Activated CD4-positive, alpha-beta T cell treated with anti-CD3 and anti-CD28 coated beads, Interleukin-2, amount 50 U/mL, for 4 hours (primary cell): ENCODE measurements at regions not wholly inside any gene's neighbourhood (a gene's known extent, or its start where the extent isn't known, plus 50 kb on each side); places are given as distances from the start of the nearest gene placed in this dataset.

Source experiments
- DNase-seq, 2 experiments: peaks; one replicate each; pipeline ENCODE4 v3.0.0-alpha.2; 2020

DNA sequence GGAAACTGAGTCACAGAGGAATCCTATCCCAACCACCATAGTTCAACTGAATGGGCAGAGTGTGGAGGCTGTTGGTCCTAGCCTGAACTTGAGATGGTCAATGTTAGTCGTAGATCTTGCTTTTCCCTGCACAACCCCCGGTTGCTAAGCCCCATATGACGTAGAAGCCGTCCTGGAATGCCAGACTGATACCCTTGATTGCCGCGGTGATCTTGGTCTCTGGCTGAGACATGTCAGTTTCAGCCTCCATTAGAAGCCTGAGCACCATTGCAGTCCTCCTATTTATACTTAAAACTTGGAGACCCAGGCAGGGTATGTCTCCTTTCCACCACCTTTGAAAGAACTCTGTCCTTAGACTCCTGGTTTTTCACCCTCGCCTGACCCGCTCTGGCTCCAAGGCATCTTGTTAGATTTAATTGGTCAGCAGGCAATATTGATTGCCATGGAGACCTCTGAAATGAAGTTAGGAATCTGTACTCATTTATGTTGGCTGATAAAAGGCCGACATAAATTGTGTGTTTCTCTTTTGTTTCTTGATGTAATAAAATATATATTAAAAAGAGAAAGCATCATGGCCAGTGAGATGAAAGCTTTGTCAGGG lies 53.4 kb downstream of the RPLP1 start:
- no peak for DNase-seq

DNA sequence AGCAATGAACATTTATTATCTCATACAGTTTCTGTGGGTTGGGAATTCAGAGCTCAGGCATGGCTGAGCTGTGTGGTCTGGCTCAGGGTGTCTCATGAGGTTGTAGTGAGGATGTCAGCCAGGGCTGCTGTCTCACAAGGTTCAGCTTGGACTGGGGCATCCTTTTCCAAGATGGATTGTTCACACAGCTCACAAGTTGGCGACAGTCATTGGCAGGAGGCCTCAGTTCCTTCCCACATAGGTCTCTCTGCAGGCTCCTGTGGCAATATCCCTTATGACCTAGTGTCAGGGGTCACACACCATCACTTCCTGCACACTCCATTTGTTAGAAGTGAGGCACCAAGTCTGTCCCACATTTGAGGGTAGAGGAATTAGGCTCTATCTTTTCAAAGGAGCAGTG lies 56.0 kb downstream of the RPLP1 start:
- DNase-seq, result no peak

DNA sequence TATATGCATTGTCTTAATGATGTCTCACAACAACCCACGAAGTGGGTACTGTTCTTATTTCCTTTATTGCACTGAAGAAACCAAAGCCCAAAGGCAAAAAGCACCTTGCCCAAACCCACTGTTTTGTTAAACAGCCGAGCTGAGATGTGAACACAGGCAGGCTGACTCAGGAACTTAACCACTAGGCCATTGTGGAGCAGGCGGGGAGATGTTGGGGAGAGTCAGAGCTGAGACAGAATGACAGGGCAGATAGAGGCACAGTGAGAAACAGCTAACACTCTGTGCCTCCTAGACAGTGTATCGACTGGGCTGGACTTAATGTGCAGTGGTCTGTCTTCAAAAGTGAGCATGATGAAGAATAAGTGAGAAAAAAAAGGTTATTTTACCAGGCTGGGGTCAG lies 56.5 kb downstream of the RPLP1 start:
- DNase-seq, result no peak

DNA sequence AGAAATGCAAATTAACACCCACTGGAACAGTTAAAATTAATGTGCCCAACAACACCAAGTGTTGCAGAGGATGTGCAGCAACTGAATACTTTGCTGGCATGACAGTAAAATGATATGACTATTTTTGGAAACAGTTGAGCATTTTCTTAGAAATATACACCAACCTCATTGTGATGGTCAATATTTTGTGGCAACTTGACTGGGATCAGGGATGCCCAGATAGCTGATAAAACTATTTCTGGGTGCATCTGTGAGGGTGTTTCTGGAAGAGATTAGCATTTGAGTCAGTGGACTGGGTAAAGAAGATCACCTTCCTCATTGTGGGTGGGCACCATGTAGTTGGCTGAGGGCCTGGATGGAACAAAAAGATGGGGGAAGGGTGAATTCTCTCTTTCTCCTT lies 57.9 kb downstream of the RPLP1 start:
- no peak for DNase-seq

DNA sequence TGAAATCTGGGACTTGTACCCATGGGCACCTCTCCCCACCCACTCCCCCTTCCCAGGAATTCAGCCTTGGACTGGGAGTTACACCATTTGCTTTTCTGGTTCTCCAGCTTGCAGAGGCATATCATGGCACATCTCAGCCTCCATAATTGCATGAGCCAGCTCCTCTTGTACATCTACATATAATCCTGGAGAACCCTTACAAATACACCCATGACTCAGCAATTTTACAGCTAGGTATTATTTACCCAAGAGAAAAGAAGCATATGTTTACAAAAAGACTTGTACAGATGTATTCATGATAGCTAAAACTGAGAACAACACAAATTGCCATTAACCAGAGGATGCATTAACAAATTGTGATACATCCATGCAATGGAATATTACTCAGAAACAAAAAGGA lies 58.4 kb downstream of the RPLP1 start:
- DNase-seq, result no peak

DNA sequence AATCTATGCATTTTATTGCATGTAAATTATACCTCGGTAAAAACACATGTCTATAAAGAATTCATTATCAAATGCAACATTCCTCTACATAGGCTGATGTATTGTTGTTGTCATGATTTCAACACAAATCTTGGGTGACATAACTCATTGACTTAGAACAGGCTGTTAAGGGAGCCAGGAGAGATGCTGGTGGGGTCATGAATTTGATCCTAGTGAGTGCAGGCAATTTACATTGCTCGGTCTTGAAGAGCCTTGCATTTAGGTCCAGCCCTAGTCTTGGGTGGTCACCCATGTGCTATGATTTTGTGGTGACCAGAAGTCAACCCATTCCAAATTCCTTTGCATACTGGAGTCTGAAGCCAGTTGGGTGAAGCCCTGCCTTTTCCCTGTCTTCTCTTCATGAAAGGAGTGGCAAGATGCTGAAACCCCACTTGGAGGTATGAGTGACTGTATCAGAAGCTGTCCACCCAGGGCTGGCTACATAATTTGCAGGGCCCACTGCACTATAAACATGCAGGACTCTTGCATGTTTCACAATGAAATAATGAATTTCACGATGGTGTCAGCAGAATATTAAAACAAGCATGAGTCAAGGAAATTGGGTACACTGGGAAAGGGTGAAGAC lies 59.2 kb downstream of the RPLP1 start:
- no peak for DNase-seq

DNA sequence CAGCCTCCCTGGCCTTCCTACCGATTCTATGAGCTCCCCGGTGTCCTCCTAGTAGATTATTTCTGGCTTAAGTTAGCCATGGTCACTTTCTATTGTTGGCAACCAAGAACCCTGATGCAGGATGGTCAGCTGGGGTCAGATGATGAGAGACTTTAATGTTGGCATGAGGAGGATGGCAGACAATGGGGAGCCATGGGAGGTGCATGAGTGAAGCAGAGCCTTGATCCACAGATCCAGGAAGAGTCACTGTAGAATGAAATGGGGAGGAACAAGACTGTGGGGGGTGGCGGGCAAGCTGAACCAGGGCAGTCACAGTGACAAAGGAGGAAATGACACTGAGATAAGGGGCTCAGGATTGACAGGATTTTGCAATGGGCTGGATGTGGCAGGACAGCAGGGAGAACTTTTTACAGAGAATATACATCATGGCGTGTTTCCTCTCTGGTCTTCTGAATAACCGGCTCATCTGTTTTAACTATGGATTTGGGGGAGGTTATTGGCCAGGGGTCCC lies 60.9 kb downstream of the RPLP1 start:
- DNase-seq, result no peak

DNA sequence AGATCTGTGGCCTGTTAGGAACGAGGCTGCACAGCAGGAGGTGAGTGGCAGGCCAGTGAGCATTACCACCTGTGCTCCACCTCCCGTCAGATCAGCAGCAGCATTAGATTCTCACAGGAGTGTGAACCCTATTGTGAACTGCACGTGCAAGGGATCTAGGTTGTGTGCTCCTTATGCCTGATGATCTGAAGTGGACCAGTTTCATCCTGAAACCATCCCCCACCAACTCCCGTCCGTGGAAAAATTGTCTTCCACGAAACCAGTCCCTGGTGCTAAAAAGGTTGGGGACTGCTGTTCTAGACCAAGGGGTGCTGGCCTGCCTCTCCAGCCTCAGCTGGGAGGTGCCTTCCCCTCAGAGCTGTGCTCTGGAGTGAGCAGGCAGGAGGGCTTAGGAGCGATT lies 61.4 kb downstream of the RPLP1 start:
- DNase-seq, result no peak

DNA sequence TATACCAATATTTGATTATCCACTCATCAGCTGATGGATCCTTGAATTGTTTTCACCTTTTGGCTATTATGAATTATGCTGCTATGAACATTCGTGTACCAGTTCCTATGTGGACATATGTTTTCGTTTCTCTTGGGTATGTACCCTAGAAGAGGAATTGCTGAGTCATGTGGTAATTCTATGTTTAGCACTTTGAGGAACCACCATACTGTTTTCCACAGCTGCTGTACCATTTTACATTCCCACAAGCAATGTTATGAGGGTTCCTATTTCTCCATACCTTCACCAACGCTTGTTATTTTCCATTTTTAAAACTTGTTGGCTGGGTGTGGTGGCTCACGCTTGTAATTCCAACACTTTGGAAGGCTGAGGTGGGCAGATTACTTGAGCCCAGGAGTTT lies 62.9 kb downstream of the RPLP1 start:
- no peak for DNase-seq

DNA sequence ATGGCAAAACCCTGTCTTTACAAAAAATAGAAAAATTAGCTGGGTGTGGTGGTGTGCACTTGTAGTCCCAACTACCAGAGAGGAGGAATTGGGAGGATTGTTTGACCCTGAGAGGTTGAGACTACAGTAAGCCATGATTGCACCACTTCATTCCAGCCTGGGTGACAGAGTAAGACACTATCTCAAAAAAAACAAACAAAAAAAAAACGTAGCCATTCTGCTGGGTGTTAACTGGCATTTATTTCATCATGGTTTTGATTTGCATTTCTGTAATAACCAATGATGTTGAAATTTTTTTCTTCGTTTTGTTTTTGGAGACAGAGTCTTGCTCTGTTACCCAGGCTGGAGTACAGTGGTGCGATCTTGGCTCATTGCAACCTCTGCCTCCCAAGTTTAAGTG lies 63.3 kb downstream of the RPLP1 start:
- no peak for DNase-seq

DNA sequence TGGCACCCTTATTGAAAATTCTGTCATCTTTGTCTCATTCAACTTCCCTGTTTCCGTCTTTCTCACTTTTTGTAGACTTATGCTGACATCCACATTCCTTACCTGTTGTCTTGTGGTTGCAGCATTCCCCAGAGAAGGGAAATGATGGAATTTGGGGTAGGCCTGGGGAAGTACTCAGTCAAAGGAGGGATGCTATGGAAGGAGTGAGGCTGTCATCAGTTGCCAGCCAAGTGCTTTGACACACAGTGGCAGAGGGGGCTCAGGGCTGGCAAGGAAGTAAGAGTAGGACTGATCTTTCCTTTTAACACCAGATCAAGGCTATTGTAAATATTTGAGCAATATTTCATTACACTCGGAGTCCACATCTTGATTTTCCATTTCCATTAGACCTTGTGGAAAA lies 64.4 kb downstream of the RPLP1 start:
- no peak for DNase-seq

DNA sequence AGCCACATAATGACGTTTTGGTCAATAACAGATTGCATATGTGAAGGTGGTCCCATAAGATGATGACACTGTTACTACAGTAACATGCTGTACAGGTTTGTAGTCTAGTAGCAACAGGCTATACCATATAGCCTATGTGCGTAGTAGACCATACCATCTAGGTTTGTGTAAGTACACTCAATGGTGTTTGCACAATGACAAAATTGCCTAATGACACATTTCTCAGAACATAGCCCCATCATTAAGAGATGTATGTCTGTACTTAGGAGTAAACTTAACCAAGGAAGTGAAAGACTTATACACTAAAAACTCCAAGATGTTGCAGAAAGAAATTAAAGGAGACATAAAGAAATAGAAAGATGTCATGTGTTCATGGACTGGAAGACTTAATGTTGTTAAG lies 66.2 kb downstream of the RPLP1 start:
- no peak for DNase-seq

DNA sequence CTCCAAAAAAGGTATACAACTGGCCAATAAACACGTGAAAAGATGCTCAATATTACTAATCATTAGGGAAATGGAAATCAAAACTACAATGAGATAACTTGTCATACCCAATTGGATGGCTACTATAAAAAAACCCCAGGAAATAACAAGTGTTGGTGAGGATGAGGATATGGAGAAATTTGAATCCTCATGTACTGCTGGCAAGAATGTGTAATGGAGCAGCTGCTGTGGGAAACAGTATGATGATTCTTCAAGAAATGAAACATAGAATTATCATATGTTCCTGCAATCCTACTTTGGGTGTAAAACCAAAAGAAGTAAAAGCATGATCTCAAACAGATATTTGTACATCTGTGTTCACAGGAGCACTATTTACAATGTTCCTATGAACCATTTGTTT lies 67.4 kb downstream of the RPLP1 start:
- DNase-seq, result no peak

DNA sequence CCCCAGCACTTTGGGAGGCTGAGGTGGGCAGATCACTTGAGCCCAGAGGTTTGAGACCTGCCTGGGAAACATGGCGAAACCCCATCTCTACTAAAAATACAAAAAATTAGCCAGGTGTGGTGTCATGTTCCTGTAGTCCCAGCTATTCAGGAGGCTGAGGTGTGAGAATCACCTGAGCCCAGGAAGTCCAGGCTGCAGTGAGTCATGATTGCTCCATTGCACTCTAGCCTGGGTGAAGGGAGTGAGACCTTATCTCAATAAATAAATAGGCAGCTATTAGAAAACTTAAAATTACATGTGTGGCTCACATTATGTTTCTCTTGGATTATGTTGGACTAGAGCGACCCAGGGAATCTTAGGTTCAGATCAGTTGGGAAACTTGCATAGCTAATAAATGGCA lies 69.7 kb downstream of the RPLP1 start:
- DNase-seq, result no peak

DNA sequence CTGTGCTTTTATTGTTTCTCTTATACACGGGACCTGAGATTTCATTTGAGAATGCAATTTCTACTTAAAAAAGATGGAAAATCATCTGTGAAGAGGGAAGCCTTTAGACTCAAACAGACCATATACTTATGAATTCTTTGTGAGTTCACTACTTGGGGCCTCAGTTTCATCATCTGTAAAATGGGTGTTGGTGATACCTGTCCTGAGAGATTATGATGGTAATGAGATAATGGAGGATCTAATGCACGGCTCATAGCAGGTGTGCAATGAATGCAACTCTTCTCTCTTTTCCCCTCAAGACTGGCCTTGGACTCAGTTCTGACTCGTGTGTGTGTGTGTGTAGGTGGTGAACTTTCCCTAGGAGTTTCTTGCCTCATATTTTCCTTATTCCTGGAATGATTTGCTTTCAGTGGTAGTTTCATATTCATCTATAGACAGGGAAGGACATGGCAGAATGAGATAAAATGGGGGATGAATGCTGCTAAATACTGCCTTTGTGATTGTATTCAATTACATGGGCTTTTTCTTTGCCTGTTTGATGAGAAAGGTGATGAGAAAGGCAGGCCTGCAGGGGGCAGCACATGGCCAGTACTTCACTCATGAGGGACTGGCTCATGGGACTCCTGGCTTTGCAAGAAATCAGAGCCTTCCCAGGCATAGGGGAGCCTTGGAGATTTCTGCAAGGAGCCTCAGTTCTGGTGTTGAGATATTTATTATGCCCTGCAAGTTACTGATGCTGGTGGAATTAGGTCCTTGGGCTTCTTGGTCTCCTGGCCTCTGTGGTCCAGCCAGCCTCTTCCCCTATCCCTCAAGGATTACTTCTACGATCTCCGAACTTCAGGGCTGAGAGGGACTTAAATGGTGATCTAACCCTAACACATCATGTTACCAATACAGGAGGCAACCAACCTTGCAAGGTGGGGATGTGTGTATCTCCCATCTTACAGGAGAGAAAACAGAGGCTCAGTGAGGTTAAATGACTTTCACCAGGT lies 70.7 kb downstream of the RPLP1 start:
- peak; percentile 63 to 68 for DNase-seq

DNA sequence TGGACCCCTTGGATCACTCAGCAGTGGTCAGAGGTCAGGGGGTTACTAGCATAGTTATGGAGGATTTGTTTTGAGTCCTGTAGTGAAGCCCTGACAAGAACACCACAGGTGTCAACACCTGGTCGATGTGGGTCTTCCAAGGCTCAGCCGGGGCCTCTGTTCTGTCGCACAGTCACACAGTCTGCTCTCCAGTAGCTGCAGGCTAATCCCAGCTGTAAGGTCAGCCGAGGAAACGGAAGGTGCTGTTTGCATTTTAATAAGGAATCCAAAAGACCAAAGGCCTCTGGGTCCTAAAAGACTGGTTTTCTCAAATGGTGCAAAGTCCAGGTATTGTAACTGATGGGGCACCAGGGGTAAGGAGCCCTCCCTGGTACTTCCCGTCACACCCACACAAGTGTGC lies 71.7 kb downstream of the RPLP1 start:
- no peak for DNase-seq

DNA sequence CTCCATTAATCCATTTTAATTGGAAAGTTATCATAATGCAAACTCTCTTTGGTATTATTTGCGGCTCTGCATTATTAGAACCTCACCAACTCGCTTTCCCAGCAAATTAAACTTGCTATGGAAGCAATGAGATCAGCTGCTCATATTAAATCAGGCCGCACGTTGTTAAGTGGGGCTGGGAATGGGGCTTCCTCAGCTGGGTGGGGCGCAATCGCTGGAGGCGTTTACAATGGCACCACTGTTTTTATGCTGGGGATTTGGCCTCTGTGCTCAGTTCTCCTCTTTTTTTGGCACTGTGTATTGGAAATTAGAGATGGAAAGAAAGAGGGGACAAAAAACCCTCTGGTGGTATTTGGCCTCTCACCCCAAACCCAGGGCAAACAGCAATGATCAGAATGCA lies 72.2 kb downstream of the RPLP1 start:
- DNase-seq, result no peak

DNA sequence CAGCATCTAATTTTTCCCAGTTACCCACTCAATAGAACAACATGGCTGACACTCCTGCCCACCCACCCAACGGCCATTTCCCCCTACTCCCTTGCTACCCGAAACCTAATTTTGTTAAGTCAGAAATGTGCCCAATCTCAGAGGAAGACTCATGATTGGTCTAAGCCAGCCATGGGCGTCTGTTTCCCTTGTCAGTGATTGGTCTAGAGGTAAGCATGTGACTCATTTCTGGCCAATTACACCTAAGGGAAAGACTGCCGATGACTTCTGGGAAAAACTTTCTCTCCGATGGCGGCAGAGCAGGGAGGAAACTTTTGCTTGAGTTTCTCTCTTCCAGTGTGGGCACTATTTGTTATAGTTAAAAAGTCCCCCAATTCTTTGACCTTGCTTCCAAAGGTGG lies 72.9 kb downstream of the RPLP1 start:
- no peak for DNase-seq

DNA sequence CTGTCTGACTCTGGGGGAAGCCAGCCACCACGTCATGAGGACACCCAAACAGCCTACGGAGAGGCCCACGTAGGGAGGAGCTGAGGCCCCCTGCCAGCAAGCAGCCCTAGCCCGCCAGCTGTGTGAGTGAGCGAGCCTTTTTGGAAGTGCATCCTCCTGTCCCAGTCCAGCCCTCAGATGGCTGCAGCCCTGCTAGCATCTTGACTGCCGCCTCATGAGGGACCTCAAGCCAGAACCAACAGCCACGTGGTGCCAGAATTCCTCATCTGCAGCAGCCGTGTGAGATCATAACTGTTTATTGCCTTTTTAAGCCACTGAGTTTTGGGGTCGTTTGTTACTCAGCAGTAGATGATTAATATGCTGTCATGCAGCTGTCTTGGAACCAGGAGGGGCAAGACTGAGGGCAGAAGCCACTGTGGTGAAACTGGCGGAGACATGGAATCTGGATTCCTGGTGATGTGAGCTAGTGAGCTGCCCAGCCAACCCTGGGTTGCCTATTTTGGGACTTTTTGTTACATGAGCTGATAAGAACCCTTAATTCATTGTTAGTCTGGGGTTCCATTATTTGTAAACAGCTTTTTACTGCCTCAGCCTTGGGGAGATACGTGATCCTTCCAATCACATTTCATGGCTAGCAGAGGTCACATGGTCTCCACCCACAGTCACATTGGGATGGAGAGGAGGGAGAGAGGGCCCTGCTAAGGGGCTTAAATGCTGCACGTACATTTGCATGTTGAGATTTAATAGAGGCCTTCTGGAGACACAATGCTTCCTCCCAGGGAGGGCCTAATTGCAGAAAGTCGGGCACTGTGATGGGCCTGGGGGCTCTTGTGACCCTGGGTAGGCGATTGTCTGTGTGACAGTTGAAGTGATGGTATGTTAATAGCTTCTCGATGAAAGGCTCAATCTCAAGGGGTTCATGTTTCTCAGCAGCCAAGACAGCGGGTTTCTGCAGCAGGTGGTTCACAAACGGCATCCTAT lies 73.8 kb downstream of the RPLP1 start:
- DNase-seq, result no peak

DNA sequence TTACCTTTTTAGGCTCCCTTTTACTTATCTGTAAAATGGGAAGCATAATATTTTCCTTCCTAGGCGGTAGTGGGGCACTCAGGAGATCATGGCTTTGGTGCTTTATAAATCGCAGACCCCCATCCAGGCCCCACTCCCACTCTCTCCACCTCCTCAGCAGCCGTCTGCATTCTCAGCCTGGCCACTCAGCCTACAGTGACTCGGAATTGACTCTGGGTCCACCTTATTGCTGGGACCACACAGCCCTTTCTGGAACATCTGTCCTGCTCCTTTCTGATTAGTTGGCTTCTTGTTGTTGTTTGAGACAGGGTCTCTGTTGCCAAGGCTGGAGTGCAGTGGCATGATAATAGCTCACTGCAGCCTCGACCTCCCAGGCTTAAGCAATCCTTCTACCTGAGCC lies 76.5 kb downstream of the RPLP1 start:
- no peak for DNase-seq

DNA sequence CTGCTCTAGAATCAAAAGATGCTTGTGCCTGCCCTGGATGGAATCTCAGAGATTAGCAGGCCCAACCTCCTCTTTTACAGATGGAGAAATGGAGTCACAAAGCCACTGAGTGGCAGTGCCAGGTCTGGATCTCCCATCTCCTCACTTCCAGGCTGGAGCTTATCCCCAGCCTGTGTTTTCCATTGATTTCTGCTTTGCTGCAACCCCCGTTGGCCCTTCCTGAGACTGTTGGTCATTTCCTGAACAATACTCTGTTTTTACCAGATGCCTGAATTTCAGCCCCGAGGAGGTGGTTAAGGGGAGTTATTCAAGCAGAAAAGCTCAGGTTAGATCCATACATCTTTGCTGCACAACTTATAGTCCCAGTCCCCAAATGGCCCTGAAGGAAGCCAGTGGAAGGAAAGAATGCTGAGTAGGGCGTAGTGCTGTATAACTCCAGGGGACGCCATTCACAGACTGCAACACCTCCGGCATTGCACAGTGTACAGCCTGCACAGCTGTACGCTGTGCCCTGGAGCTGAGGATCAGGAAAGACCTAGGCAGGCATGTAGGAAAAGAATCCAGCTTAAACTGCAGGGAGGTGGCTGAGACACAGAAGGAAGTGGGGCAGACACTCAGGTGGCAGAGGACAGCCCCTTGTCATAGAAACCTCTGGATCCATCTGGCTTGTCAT lies 77.5 kb downstream of the RPLP1 start:
- no peak for DNase-seq
